ENCODE measurements at regions not wholly inside any gene's neighbourhood (a gene's known extent, or its start where the extent isn't known, plus 50 kb on each side); places are given as distances from the start of the nearest gene placed in this dataset.

DNA sequence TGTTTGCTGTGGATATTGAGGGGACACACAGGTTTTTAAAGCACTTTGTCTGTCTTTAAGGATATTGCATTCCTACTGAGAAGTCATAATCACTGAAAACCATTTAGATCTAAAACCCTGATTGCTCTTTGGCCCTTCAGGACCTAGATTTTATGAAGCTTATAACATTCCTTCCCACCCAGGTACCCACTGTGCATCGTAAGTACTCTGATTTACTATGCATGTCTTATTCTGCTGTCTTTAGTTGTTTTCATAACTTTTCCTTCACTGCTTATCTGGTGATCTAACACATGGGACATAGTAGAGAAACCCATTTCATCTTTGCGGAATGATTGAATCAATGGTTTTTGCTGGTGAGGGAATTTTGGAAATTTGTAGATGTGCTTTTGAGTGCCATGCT lies 247.0 kb upstream of the RARB start:
- TF ChIP-seq, protein P1, sequence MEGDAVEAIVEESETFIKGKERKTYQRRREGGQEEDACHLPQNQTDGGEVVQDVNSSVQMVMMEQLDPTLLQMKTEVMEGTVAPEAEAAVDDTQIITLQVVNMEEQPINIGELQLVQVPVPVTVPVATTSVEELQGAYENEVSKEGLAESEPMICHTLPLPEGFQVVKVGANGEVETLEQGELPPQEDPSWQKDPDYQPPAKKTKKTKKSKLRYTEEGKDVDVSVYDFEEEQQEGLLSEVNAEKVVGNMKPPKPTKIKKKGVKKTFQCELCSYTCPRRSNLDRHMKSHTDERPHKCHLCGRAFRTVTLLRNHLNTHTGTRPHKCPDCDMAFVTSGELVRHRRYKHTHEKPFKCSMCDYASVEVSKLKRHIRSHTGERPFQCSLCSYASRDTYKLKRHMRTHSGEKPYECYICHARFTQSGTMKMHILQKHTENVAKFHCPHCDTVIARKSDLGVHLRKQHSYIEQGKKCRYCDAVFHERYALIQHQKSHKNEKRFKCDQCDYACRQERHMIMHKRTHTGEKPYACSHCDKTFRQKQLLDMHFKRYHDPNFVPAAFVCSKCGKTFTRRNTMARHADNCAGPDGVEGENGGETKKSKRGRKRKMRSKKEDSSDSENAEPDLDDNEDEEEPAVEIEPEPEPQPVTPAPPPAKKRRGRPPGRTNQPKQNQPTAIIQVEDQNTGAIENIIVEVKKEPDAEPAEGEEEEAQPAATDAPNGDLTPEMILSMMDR (IDR thresholded peaks at IDR 0.05), result no peak
- no peak for TF ChIP-seq POLR2A (IDR thresholded peaks at IDR 0.05)

Measured in right lobe of liver (tissue), 4 donors.